Stimulated activated naive CD8-positive, alpha-beta T cell treated with anti-CD3 and anti-CD28 coated beads, Interleukin-15, Interleukin-2, amounts not matched to agents 100 U/mL and 50 U/mL, for 24 hours (primary cell): ENCODE measurements at regions not wholly inside any gene's neighbourhood (a gene's known extent, or its start where the extent isn't known, plus 50 kb on each side); places are given as distances from the start of the nearest gene placed in this dataset.

ENCODE experiments used
- ATAC-seq: fragments of 150-1000 bp; cut with Tn5 transposase; one replicate; pipeline ENCODE4 v1.10.0; 2021
- DNase-seq: peaks from one replicate; pipeline ENCODE4 v3.0.0; 2021

DNA sequence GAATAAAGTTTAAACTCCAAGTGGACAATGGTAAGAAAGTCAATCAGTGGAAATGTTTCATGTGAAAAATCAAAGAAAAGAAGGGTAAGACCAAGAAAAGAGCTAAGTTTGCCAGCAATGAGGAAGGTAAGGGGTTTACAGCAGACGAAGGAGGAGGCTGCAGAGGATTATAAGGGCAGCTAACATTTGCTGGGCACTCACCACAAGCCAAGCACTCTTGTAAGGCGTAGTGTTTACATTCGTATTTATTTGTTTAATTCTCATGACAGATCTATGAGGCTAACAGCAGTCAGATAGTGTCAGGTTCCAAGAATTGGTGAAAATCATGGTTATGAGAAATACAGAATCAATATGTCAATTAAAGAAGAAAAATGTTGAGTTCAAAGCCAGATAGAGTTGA lies 75.2 kb upstream of the NGF start:
- DNase-seq = no peak

DNA sequence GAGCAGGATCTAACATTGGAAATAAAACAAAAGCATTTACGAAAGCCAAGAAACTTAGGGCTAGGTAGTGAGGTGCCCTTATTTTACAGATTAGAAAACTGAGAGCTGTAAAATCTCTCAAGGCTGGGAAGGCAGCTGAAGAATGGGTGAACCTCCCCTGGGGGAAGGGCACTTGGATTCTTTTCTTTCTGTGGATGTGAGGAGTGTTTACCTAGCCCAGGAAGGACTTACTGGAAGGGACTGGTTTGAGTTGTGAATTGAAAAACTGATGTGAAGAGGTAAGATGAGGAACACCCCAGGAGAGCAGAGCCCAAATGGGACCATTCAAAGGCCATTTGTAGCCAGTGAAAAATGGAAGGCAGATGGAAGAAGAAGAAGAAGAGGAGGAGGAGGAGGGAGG lies 74.7 kb upstream of the NGF start:
- no peak for DNase-seq
- ATAC-seq = no peak

More for the DNA sequence above, 75.2 kb upstream of the NGF start:
- no peak for ATAC-seq

- DNase-seq (no peak), ATAC-seq (no peak)
Observed at GRCh38 chr1:115412286-115412685, 74.2 kb upstream of the NGF start.

GRCh38 chr1:115411371-115412063 lies 73.5 kb upstream of the NGF start:
- DNase-seq = no peak
- ATAC-seq = peak; percentile 28

GRCh38 chr1:115409094-115410015 lies 71.3 kb upstream of the NGF start:
- ATAC-seq (no peak), DNase-seq (no peak)

DNA sequence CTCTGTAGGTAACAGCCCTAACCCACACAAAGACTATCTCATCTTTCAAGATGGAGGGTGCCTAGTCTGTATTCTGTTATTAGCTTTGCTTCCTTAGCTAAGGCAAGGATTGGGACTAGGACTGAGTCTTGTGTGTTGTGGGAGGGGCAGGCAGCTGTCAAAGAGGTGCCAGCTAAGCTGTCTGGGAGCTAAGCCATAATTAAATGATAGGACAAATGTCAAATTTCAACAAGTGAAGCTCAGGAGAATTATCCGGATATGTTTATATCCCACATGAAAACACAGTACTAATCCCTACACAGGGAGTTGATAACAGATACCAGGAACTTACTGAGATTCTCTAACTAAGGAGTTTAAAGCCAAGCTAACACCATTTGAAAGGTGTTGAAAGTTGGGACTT lies 70.5 kb upstream of the NGF start:
- no peak for DNase-seq
- no peak for ATAC-seq

DNA sequence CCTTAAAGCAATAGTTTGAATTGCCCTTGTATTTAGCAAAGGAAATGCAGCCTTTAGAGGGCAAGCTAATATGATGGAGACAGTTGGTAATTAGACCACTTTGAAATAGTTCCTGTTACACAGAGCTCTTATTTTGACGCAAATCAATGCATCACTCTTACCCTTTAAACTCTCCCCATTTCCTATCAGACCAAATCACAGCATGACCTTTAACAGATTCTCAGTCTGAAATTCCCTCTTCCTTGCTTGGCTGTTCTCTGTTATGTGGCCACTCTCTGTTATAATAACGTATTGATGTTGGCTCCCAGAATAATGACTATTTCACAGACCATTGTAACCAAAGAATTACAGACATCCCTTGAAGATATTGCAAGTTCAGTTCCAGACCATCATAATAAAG lies 66.9 kb upstream of the NGF start:
- DNase-seq = no peak
- no peak for ATAC-seq

DNA sequence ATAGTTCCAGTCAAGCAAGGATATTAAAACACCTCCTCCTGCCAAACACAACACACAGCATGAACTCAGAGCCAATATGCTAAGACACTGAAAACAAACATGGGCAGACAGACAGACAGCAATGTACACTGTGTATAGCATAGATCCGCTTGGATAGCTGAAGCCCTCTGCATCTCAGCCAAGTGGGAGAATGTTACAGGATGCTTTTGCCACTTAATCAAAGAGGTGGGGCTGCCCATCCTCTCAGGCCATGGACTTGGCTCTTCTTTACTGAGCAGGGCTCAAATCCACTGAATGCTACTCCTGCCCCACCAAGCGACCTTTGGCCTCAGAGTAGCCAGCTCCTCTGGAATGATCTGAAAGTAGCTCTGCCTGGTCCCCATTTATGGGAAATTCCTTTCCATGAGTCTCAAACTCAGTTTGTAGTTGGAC lies 64.7 kb upstream of the NGF start:
- no peak for DNase-seq
- ATAC-seq = no peak

DNA sequence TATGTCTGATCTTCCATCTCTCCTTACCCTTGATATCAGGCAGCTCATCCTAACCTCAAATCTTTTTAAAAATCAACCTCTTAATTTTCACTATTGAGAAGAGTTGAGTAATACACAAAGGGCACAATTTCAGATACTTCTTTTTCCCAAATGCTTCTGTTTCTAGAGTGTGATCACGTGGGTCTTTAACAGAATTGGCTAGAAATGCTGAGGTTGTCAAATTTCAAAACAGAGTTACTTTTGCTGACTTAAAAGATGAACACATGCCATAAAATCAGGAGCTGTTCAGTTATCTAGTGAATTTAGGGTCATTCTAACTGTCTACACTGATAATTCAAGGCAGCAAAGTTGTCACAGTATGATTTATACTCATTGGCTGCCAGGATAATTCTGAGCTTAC lies 63.6 kb upstream of the NGF start:
- DNase-seq (no peak), ATAC-seq (no peak)

- no peak for DNase-seq
- no peak for ATAC-seq
Observed at GRCh38 chr1:115400891-115401290, 62.8 kb upstream of the NGF start.

DNA sequence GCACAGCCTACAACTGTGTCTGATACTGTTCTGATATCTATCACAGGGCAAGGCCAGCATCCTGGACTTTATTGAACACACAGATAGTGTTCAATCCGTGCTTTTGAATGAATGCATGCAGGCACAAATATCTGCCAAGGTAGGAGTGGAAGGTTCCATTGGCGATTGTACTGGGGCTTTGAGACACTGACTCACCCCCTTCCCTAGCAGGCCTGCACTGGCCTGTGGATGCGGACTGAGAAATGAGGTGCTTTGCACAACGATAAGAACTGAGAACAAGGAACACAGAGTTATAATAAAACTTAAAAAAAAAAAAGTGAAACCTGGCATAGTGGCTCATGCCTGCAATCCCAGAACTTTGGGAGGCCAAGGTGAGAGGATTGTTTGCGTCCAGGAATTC lies 62.4 kb upstream of the NGF start:
- DNase-seq (no peak), ATAC-seq (no peak)

- ATAC-seq (no peak), DNase-seq (no peak)
Observed at GRCh38 chr1:115398745-115399144, 60.7 kb upstream of the NGF start.
